ENCODE measurements at regions not wholly inside any gene's neighbourhood (a gene's known extent, or its start where the extent isn't known, plus 50 kb on each side); places are given as distances from the start of the nearest gene placed in this dataset.

- TF ChIP-seq CTCF (conservative IDR thresholded peaks at IDR 0.05; ENCODE audit: low read depth, low read length): no peak
- TF ChIP-seq RFX5 (IDR thresholded peaks at IDR 0.05; ENCODE audit: low read depth, low read length): no peak
- TF ChIP-seq USF2 (IDR thresholded peaks at IDR 0.05; ENCODE audit: low read depth, low read length): no peak
- no peak for TF ChIP-seq MAZ (IDR thresholded peaks at IDR 0.05; ENCODE audit: borderline replicate concordance, low read depth, low read length)
- TF ChIP-seq RCOR1 (IDR thresholded peaks at IDR 0.05; ENCODE audit: insufficient replicate concordance, low read length): no peak
- TF ChIP-seq POLR2A (IDR thresholded peaks at IDR 0.05; ENCODE audit: low read depth, low read length): no peak
- TF ChIP-seq ELK1 (IDR thresholded peaks at IDR 0.05; ENCODE audit: borderline replicate concordance, low read depth, low read length): no peak
- no peak for TF ChIP-seq MXI1 (IDR thresholded peaks at IDR 0.05; ENCODE audit: borderline replicate concordance, low read depth, low read length)
- TF ChIP-seq BHLHE40 (IDR thresholded peaks at IDR 0.05; ENCODE audit: low read depth, low read length): no peak
- TF ChIP-seq MAFK (IDR thresholded peaks at IDR 0.05; ENCODE audit: low read depth, low read length): no peak
- no peak for TF ChIP-seq SMC3 (IDR thresholded peaks at IDR 0.05; ENCODE audit: low read depth, low read length)
- no peak for TF ChIP-seq RAD21 (IDR thresholded peaks at IDR 0.05; ENCODE audit: low read length)
These were observed 626.1 kb upstream of the NOVA1 start for GRCh38 chr14:27223906-27224305.

All from IMR-90 (cell line).